ENCODE measurements at regions not wholly inside any gene's neighbourhood (a gene's known extent, or its start where the extent isn't known, plus 50 kb on each side); places are given as distances from the start of the nearest gene placed in this dataset.

DNA sequence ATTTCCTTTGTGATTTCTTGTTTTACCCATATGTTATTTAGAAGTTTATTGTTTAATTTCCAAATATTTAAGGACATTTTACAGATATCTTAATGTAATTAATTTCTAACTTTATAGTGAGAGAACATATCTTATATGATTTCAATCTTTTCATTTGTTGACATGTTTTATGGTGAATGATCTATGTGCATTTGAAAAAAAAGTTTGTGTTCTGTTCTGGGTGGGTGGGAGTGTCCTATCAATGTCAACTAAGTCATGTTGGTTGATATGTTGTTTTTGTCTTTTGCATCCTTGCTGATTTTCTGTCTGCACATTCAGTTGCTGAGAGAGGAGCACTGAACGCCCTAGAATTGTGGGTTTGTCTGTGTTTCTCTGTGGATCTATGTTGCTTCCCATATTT lies 50.3 kb upstream of the CBFA2T3 start:
- no peaks in the 10 kb centered on the region for H3K9me3 ChIP-seq (ENCODE audit: low read depth)
- H3K79me2 ChIP-seq: no peaks in the 10 kb centered on the region
- H4K20me1 ChIP-seq (ENCODE audit: insufficient read depth, poor library complexity, severe bottlenecking): no peaks in the 10 kb centered on the region
- no peak overlapping the region for H3K4me3 ChIP-seq
- H3K9me2 ChIP-seq (replicated peaks; ENCODE audit: insufficient read depth): no peaks in the 10 kb centered on the region
- H3K36me3 ChIP-seq (replicated peaks; ENCODE audit: insufficient read depth, low read depth): no peaks in the 10 kb centered on the region
- H3K4me2 ChIP-seq: no peak overlapping the region
- H2AFZ ChIP-seq: no peak overlapping the region
- no peaks in the 10 kb centered on the region for H3K4me1 ChIP-seq (ENCODE audit: insufficient read depth)
- WGBS (ENCODE audit: low lambda C conversion rate, missing lambda C conversion rate): 90% methylated on average over 1 of the region's 1 CpG
- DNase-seq (ENCODE audit: low spot score): no peak
- no peak overlapping the region for H3K27ac ChIP-seq
- TF ChIP-seq EZH2 (IDR thresholded peaks at IDR 0.05; ENCODE audit: borderline replicate concordance) (no peak), EZH2phosphoT487 (IDR thresholded peaks at IDR 0.05; ENCODE audit: low read depth, severe bottlenecking, unreplicated experiment) (no peak)
- TF ChIP-seq, protein P1, sequence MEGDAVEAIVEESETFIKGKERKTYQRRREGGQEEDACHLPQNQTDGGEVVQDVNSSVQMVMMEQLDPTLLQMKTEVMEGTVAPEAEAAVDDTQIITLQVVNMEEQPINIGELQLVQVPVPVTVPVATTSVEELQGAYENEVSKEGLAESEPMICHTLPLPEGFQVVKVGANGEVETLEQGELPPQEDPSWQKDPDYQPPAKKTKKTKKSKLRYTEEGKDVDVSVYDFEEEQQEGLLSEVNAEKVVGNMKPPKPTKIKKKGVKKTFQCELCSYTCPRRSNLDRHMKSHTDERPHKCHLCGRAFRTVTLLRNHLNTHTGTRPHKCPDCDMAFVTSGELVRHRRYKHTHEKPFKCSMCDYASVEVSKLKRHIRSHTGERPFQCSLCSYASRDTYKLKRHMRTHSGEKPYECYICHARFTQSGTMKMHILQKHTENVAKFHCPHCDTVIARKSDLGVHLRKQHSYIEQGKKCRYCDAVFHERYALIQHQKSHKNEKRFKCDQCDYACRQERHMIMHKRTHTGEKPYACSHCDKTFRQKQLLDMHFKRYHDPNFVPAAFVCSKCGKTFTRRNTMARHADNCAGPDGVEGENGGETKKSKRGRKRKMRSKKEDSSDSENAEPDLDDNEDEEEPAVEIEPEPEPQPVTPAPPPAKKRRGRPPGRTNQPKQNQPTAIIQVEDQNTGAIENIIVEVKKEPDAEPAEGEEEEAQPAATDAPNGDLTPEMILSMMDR (IDR thresholded peaks at IDR 0.05; ENCODE audit: poor library complexity): no peak
- H3K27me3 ChIP-seq: no peaks in the 10 kb centered on the region

DNA sequence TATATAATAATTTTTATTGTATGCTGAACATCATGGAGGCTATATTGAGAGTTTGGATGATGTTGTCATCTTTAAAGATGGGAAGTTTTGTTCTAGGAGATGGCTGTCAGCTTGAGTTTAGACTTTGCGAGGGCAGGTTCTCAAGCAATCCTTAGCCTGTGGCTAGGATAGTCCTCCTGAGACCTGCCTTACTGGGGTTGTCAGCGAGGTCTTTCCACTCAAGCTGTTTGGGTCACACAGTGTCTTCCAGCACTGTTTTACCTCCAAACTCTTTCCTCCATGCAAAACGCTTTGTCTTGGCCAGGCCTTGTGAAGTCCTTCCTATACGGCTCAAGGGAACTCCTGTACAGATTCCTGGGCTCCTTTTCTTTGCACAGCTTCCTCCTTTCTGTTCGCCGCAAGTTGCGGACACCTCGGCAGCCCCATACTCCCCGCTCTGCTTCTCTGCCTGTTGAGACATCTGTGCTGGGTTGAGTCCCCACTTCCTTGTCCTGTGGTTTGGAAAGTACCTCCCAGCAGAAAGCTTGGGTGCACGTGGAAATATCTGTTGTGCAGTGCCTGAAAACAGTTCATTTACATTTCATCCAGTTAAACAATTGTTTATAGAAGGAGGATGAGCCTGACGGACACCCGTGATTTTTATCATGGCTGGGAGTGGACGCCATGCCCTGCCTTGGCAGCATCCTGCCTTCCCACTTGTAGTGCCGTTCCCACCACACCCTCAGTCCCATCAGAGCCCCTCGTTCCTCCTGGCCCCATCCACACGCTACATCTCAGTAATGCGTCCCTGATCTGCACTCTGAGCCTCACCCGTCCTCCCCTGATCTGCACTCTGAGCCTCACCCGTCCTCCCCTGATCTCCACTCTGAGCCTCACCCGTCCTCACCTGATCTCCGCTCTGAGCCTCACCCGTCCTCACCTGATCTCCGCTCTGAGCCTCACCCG lies 55.0 kb upstream of the CBFA2T3 start:
- no peak overlapping the region for H3K27ac ChIP-seq

DNA sequence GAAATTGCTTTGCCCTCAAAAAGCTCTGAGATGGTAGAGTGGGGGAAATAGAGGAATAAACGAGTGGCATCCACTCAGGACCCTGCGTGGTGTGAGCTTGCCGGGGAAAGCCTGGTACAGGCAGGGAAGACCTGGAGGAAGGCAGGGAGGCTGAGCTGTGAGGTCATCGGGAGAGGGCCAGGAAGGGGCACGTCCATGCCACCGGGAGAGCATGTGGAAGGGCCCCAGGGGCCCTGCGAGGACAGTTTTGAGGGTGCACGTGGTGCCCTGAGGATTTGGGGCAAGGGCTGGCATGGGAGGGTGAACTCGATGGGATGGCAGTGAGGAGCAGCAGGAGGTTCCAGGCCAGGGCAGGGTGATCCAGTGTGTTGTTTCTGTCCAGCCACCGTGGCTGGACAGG lies 56.3 kb upstream of the CBFA2T3 start:
- Histone ChIP-seq H3K36me3 (replicated peaks; ENCODE audit: insufficient read depth, low read depth) (no peaks in the 10 kb centered on the region), H3K4me1 (ENCODE audit: insufficient read depth) (no peaks in the 10 kb centered on the region), H3K27ac (no peak overlapping the region), H3K9me3 (ENCODE audit: low read depth) (no peaks in the 10 kb centered on the region), H3K9me2 (replicated peaks; ENCODE audit: insufficient read depth) (no peaks in the 10 kb centered on the region), H2AFZ (no peak overlapping the region), H3K79me2 (no peaks in the 10 kb centered on the region), H3K4me2 (no peak overlapping the region), H3K4me3 (no peak overlapping the region), H3K27me3 (peaks cover 8% of the 10 kb centered on the region), H4K20me1 (ENCODE audit: insufficient read depth, poor library complexity, severe bottlenecking) (no peaks in the 10 kb centered on the region)
- no peak for DNase-seq (ENCODE audit: low spot score)
- no peak for TF ChIP-seq EZH2 (IDR thresholded peaks at IDR 0.05; ENCODE audit: borderline replicate concordance)
- TF ChIP-seq, protein P1 (IDR thresholded peaks at IDR 0.05; ENCODE audit: poor library complexity): no peak
- no peak for TF ChIP-seq EZH2phosphoT487 (IDR thresholded peaks at IDR 0.05; ENCODE audit: low read depth, severe bottlenecking, unreplicated experiment)
- 85% methylated on average over 10 of the region's 10 CpGs for WGBS (ENCODE audit: low lambda C conversion rate, missing lambda C conversion rate)

More for the DNA sequence above, 55.0 kb upstream of the CBFA2T3 start:
- Histone ChIP-seq H3K4me3 (no peak overlapping the region), H3K4me1 (ENCODE audit: insufficient read depth) (no peaks in the 10 kb centered on the region), H3K36me3 (replicated peaks; ENCODE audit: insufficient read depth, low read depth) (no peaks in the 10 kb centered on the region), H3K9me3 (ENCODE audit: low read depth) (no peaks in the 10 kb centered on the region), H3K4me2 (no peak overlapping the region), H2AFZ (no peak overlapping the region), H3K27me3 (peaks cover 8% of the 10 kb centered on the region), H4K20me1 (ENCODE audit: insufficient read depth, poor library complexity, severe bottlenecking) (no peaks in the 10 kb centered on the region), H3K79me2 (no peaks in the 10 kb centered on the region), H3K9me2 (replicated peaks; ENCODE audit: insufficient read depth) (no peaks in the 10 kb centered on the region)
- 87% methylated on average over 24 of the region's 24 CpGs for WGBS (ENCODE audit: low lambda C conversion rate, missing lambda C conversion rate)
- TF ChIP-seq, protein P1 (IDR thresholded peaks at IDR 0.05; ENCODE audit: poor library complexity): no peak
- TF ChIP-seq EZH2 (IDR thresholded peaks at IDR 0.05; ENCODE audit: borderline replicate concordance) (no peak), EZH2phosphoT487 (IDR thresholded peaks at IDR 0.05; ENCODE audit: low read depth, severe bottlenecking, unreplicated experiment) (no peak)
- no peak for DNase-seq (ENCODE audit: low spot score)
